Activated T-helper 17 cell treated with anti-CD3 and anti-CD28 coated beads, Interleukin-2, amount 50 U/mL, for 72 hours (primary cell): ENCODE measurements at regions not wholly inside any gene's neighbourhood (a gene's known extent, or its start where the extent isn't known, plus 50 kb on each side); places are given as distances from the start of the nearest gene placed in this dataset.

ENCODE experiments used
- ATAC-seq: fragments of 150-1000 bp; cut with Tn5 transposase; replicated peaks from 2 replicates; pipeline ENCODE4 v1.10.0; 2021; ENCODE audit warnings: mild to moderate bottlenecking, moderate library complexity
- H3K27ac Mint-ChIP-seq: one replicate; pipeline ENCODE4 v1.8.0; 2022; ENCODE audit warnings: mixed read lengths
- H3K27me3 Mint-ChIP-seq: one replicate; pipeline ENCODE4 v1.8.0; 2022; ENCODE audit warnings: mixed read lengths
- H3K36me3 Mint-ChIP-seq: one replicate; pipeline ENCODE4 v1.8.0; 2022; ENCODE audit warnings: low read depth, mild to moderate bottlenecking, mixed read lengths
- H3K4me1 Mint-ChIP-seq: one replicate; pipeline ENCODE4 v1.8.0; 2022; ENCODE audit warnings: mixed read lengths
- H3K4me3 Mint-ChIP-seq: one replicate; pipeline ENCODE4 v1.8.0; 2022; ENCODE audit warnings: mild to moderate bottlenecking, mixed read lengths
- H3K9me3 Mint-ChIP-seq: one replicate; pipeline ENCODE4 v1.8.0; 2022; ENCODE audit warnings: mixed read lengths

GRCh38 chr4:1500966-1501753 is 94.9 kb upstream of the NKX1-1 start:
- no peak for ATAC-seq
- Mint-ChIP-seq H3K4me1 (no peaks in the 10 kb centered on the region), H3K36me3 (no peaks in the 10 kb centered on the region), H3K27me3 (no peaks in the 10 kb centered on the region), H3K9me3 (no peaks in the 10 kb centered on the region), H3K4me3 (no peak overlapping the region), H3K27ac (no peak overlapping the region)

GRCh38 chr4:1500231-1500965 is 94.2 kb upstream of the NKX1-1 start:
- ATAC-seq = no peak
- H3K9me3 Mint-ChIP-seq = no peaks in the 10 kb centered on the region

GRCh38 chr4:1499465-1499864 is 93.2 kb upstream of the NKX1-1 start:
- no peak for ATAC-seq
- Mint-ChIP-seq H3K27ac (no peak overlapping the region), H3K27me3 (peaks cover 4% of the 10 kb centered on the region), H3K36me3 (no peaks in the 10 kb centered on the region), H3K4me1 (no peaks in the 10 kb centered on the region), H3K9me3 (no peaks in the 10 kb centered on the region), H3K4me3 (no peak overlapping the region)

More at GRCh38 chr4:1500231-1500965, 94.2 kb upstream of the NKX1-1 start:
- no peaks in the 10 kb centered on the region for H3K4me1 Mint-ChIP-seq
- no peaks in the 10 kb centered on the region for H3K36me3 Mint-ChIP-seq
- no peak overlapping the region for H3K4me3 Mint-ChIP-seq
- no peak overlapping the region for H3K27ac Mint-ChIP-seq
- H3K27me3 Mint-ChIP-seq = no peaks in the 10 kb centered on the region

GRCh38 chr4:1497189-1497801 is 91.1 kb upstream of the NKX1-1 start:
- Mint-ChIP-seq H3K36me3 (no peaks in the 10 kb centered on the region), H3K9me3 (no peaks in the 10 kb centered on the region), H3K27ac (no peak overlapping the region), H3K4me1 (no peaks in the 10 kb centered on the region), H3K27me3 (peaks cover 9% of the 10 kb centered on the region), H3K4me3 (no peak overlapping the region)
- no peak for ATAC-seq

GRCh38 chr4:1496116-1496642 is 89.9 kb upstream of the NKX1-1 start:
- no peak for ATAC-seq
- H3K9me3 Mint-ChIP-seq = no peaks in the 10 kb centered on the region
- H3K36me3 Mint-ChIP-seq = no peaks in the 10 kb centered on the region
- no peak overlapping the region for H3K27ac Mint-ChIP-seq
- H3K27me3 Mint-ChIP-seq = peaks cover 9% of the 10 kb centered on the region
- H3K4me3 Mint-ChIP-seq = no peak overlapping the region
- no peaks in the 10 kb centered on the region for H3K4me1 Mint-ChIP-seq

- no peak for ATAC-seq
- no peaks in the 10 kb centered on the region for H3K36me3 Mint-ChIP-seq
- peaks cover 9% of the 10 kb centered on the region for H3K27me3 Mint-ChIP-seq
- no peak overlapping the region for H3K27ac Mint-ChIP-seq
- H3K4me3 Mint-ChIP-seq = no peak overlapping the region
- H3K9me3 Mint-ChIP-seq = no peaks in the 10 kb centered on the region
- no peaks in the 10 kb centered on the region for H3K4me1 Mint-ChIP-seq
These were observed 89.3 kb upstream of the NKX1-1 start for GRCh38 chr4:1495416-1496115.

GRCh38 chr4:1494416-1495315 is 88.4 kb upstream of the NKX1-1 start:
- Mint-ChIP-seq H3K9me3 (no peaks in the 10 kb centered on the region), H3K27ac (no peak overlapping the region), H3K27me3 (peaks cover 9% of the 10 kb centered on the region), H3K4me3 (no peak overlapping the region), H3K4me1 (no peaks in the 10 kb centered on the region), H3K36me3 (no peaks in the 10 kb centered on the region)
- no peak for ATAC-seq

- ATAC-seq = no peak
- Mint-ChIP-seq H3K9me3 (no peaks in the 10 kb centered on the region), H3K27ac (no peak overlapping the region), H3K27me3 (peaks cover 9% of the 10 kb centered on the region), H3K4me1 (no peaks in the 10 kb centered on the region), H3K36me3 (no peaks in the 10 kb centered on the region), H3K4me3 (no peak overlapping the region)
These were observed 87.5 kb upstream of the NKX1-1 start for GRCh38 chr4:1493540-1494287.

GRCh38 chr4:1492651-1493539 is 86.7 kb upstream of the NKX1-1 start:
- H3K4me3 Mint-ChIP-seq = no peak overlapping the region
- ATAC-seq = no peak
- peaks cover 9% of the 10 kb centered on the region for H3K27me3 Mint-ChIP-seq
- H3K36me3 Mint-ChIP-seq = no peaks in the 10 kb centered on the region
- H3K27ac Mint-ChIP-seq = no peak overlapping the region
- H3K4me1 Mint-ChIP-seq = no peaks in the 10 kb centered on the region
- H3K9me3 Mint-ChIP-seq = no peaks in the 10 kb centered on the region

GRCh38 chr4:1492142-1492457 is 85.9 kb upstream of the NKX1-1 start:
- no peaks in the 10 kb centered on the region for H3K9me3 Mint-ChIP-seq
- H3K27ac Mint-ChIP-seq = no peak overlapping the region
- H3K36me3 Mint-ChIP-seq = no peaks in the 10 kb centered on the region
- no peaks in the 10 kb centered on the region for H3K4me1 Mint-ChIP-seq
- no peak for ATAC-seq
- H3K4me3 Mint-ChIP-seq = no peak overlapping the region
- H3K27me3 Mint-ChIP-seq = peaks cover 9% of the 10 kb centered on the region

GRCh38 chr4:1491328-1492141 is 85.3 kb upstream of the NKX1-1 start:
- no peak for ATAC-seq
- peaks cover 2% of the 10 kb centered on the region for H3K9me3 Mint-ChIP-seq
- H3K4me3 Mint-ChIP-seq = no peak overlapping the region
- H3K36me3 Mint-ChIP-seq = no peaks in the 10 kb centered on the region
- H3K27ac Mint-ChIP-seq = no peak overlapping the region
- peaks cover 9% of the 10 kb centered on the region for H3K27me3 Mint-ChIP-seq
- H3K4me1 Mint-ChIP-seq = no peaks in the 10 kb centered on the region
